Mononuclear cell (primary cell): ENCODE measurements at regions not wholly inside any gene's neighbourhood (a gene's known extent, or its start where the extent isn't known, plus 50 kb on each side); places are given as distances from the start of the nearest gene placed in this dataset.

Experiments
- H3K27me3 ChIP-seq: 2 replicates; pipeline ENCODE4 v1.6.0; 2011; ENCODE audit warnings: low read length, control low read depth; ENCODE audit not compliant: insufficient read depth
- H3K4me1 ChIP-seq: 2 replicates; pipeline ENCODE4 v1.5.1; 2011; ENCODE audit warnings: mild to moderate bottlenecking, low read length, control low read depth; ENCODE audit not compliant: insufficient read depth
- H3K4me3 ChIP-seq: 2 replicates; pipeline ENCODE4 v1.5.1; 2011; ENCODE audit warnings: mild to moderate bottlenecking, low read length, moderate library complexity
- H3K9me3 ChIP-seq: 2 replicates; pipeline ENCODE4 v1.5.1; 2011; ENCODE audit warnings: low read depth, mild to moderate bottlenecking, control low read depth, low read length

- Histone ChIP-seq H3K4me1 (no peaks in the 10 kb centered on the region), H3K27me3 (no peaks in the 10 kb centered on the region), H3K9me3 (no peaks in the 10 kb centered on the region)
These were observed 240.5 kb upstream of the SNX7 start for GRCh38 chr1:98421085-98421435.

DNA sequence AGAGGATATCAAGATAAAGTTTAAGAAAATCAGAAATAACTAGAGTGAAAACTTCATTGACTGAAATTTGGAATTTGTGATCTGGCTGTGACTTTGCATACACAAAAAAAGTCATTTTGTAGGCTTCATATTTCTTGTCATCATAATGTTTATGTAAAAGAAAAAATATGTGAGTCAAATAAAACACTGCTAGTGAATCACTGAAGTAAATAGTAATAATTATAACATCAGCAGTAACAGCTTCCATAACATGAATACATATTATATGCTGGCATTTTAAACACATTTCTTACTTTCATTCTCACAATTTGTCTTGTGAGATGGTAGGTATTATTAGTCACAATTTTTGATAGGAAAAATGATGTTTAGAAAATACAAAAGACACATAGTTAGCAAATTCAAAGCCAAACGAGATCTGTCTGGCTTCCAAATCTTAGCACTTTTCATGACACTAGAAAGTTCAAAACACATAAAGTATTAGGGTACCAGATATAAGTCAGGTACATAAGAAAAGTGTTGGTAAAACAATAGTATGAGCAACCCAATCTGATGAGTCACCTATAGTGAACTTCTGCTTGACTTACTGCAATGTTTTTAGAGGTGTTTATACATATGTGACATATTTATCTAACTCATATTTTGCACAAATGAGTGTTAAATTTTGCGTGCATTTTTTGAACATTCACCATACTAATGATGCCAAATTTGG, 241.0 kb upstream of the SNX7 start:
- Histone ChIP-seq H3K4me3 (no peak overlapping the region), H3K27me3 (no peaks in the 10 kb centered on the region), H3K9me3 (no peaks in the 10 kb centered on the region), H3K4me1 (no peaks in the 10 kb centered on the region)

More at GRCh38 chr1:98421085-98421435, 240.5 kb upstream of the SNX7 start:
- no peak overlapping the region for H3K4me3 ChIP-seq

GRCh38 chr1:98417820-98418219, 243.7 kb upstream of the SNX7 start:
- Histone ChIP-seq H3K27me3 (no peaks in the 10 kb centered on the region), H3K4me3 (no peak overlapping the region), H3K4me1 (no peaks in the 10 kb centered on the region), H3K9me3 (no peaks in the 10 kb centered on the region)

DNA sequence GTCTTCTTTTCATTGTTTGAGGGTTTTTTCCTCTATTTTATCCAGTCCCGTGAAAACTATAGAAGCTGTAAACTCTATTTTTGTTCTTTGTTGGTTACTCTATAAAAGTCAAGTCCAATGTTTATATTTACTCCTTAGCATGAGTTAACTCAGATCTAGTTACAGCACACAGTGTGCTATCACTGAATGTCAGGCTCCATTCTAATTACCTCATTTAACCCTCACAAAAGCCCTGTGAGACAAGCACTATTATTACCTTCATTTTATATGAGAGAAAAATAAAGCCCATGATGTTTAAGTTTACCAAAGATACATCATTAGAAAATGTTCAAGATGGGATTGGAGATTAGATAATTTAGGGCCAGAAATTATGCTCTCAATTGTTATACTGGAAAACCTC, 251.4 kb upstream of the SNX7 start:
- Histone ChIP-seq H3K9me3 (no peaks in the 10 kb centered on the region), H3K27me3 (no peaks in the 10 kb centered on the region), H3K4me1 (no peaks in the 10 kb centered on the region), H3K4me3 (no peak overlapping the region)

- Histone ChIP-seq H3K4me1 (peaks cover 6% of the 10 kb centered on the region), H3K9me3 (no peaks in the 10 kb centered on the region), H3K27me3 (no peaks in the 10 kb centered on the region), H3K4me3 (no peak overlapping the region)
These were observed 255.0 kb upstream of the SNX7 start for GRCh38 chr1:98406352-98407088.

- Histone ChIP-seq H3K9me3 (no peaks in the 10 kb centered on the region), H3K4me1 (peaks cover 6% of the 10 kb centered on the region), H3K4me3 (no peak overlapping the region), H3K27me3 (no peaks in the 10 kb centered on the region)
These were observed 255.9 kb upstream of the SNX7 start for GRCh38 chr1:98405581-98406074.

- no peaks in the 10 kb centered on the region for H3K27me3 ChIP-seq
- H3K9me3 ChIP-seq: no peaks in the 10 kb centered on the region
- H3K4me1 ChIP-seq: peaks cover 6% of the 10 kb centered on the region
- H3K4me3 ChIP-seq: no peak overlapping the region
These were observed 256.7 kb upstream of the SNX7 start for GRCh38 chr1:98404866-98405265.

DNA sequence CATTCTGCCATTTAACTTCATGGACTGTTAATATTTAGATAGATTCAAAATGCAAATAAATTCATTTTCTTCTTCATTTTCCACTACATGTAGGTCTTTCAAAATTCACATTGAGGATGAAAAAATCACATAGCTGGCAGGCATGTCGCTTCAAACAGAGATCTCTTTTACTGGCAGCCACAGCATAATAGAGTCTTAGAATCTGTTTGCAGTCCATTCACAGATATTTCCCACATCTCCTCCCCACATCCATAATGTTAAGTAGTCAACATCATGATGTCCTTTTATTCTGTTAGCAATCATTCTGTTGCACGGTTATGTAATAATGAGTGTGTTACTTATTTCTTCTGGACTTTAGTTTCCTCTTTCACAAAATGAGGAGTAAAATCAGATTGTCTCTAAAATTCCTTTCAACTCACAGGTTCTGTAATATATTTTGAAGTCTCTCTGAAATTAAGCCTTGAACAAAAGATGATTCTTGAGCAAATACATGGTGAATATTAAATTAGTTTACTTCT, 257.5 kb upstream of the SNX7 start:
- no peaks in the 10 kb centered on the region for H3K9me3 ChIP-seq
- peaks cover 6% of the 10 kb centered on the region for H3K4me1 ChIP-seq
- H3K27me3 ChIP-seq: no peaks in the 10 kb centered on the region
- no peak overlapping the region for H3K4me3 ChIP-seq

GRCh38 chr1:98402860-98403259, 258.7 kb upstream of the SNX7 start:
- Histone ChIP-seq H3K4me1 (peaks cover 6% of the 10 kb centered on the region), H3K27me3 (no peaks in the 10 kb centered on the region), H3K9me3 (no peaks in the 10 kb centered on the region), H3K4me3 (no peak overlapping the region)

DNA sequence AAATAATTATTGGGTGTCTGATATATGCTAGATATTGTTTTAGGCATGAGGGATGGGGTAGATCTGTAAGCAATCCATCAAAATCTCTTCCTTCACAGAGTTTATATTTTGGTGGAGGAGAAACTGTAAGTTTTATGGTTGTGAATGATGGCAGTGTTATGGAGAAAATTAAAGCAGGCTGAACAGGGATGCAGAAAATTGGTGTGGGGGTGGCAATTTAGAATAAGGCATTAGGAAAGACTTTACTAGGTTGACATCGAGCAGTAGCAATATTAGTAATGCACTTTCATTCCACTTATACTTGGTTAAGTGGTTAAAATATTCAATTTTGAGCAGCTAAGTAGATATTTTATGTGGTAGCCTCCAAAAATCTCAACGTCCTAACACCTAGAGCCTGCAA, 261.1 kb upstream of the SNX7 start:
- Histone ChIP-seq H3K4me1 (peaks cover 6% of the 10 kb centered on the region), H3K9me3 (no peaks in the 10 kb centered on the region), H3K4me3 (no peak overlapping the region), H3K27me3 (no peaks in the 10 kb centered on the region)

DNA sequence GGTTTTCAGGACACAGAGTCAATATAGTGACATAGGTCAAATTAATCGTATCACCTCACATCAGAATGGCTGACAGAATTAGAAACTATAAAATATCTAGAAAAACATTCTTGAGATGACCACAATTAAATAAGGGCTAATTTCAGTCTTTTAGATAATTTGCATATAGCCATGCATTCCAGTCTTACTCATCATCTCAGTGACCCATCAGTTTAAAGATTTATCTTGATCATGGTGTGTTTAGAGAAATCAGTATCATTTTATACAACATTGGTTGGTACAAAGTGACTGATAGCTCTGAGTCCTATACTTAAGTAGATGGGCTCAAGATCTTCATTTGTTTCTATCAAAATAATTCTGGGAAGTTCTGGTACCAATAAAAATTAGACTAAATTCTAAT, 262.3 kb upstream of the SNX7 start:
- no peaks in the 10 kb centered on the region for H3K9me3 ChIP-seq
- no peak overlapping the region for H3K4me3 ChIP-seq
- no peaks in the 10 kb centered on the region for H3K27me3 ChIP-seq
- H3K4me1 ChIP-seq: peaks cover under 1% of the 10 kb centered on the region

GRCh38 chr1:98398649-98399048, 262.9 kb upstream of the SNX7 start:
- no peak overlapping the region for H3K4me3 ChIP-seq
- no peaks in the 10 kb centered on the region for H3K9me3 ChIP-seq
- H3K27me3 ChIP-seq: no peaks in the 10 kb centered on the region
- no peaks in the 10 kb centered on the region for H3K4me1 ChIP-seq

DNA sequence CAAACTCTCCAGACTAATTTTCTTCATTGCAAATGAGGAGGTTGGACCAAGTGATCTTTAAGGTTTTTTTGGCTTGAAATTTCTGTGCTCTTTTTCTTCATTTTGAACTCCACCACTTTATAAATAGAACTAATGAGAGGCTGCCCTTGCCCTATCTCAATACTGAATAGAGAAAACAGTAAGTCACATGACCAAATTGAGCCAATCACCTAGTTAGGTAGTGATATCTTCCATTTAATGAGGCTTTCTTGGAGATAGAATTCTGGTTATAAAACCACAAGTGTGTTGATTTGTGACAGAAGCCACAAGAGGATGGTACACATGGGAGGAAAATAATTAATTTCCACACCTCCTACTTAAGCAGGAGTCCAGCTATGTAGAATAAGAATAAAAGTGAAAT, 263.4 kb upstream of the SNX7 start:
- H3K9me3 ChIP-seq: no peaks in the 10 kb centered on the region
- H3K4me3 ChIP-seq: no peak overlapping the region
- H3K27me3 ChIP-seq: no peaks in the 10 kb centered on the region
- H3K4me1 ChIP-seq: no peaks in the 10 kb centered on the region

DNA sequence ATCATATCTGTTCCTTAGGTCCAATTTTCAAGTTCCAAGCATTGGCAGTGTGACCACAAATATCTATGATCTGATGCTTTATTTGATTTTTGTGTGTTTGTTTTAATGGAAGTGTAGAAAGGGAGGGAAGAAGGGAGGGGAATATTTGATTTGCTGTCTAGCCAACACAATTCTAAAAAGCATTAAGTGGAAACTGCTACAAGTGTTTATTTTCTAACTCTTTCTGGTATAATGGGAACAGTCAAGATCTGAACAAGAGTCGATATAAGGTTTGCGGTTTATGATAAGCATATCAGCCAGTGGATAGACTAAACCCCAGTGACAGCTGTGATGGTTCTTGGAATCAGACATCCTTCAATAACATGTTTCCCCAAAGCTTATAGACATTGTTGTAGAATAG, 267.8 kb upstream of the SNX7 start:
- no peak overlapping the region for H3K4me3 ChIP-seq
- H3K4me1 ChIP-seq: peaks cover 3% of the 10 kb centered on the region
- H3K27me3 ChIP-seq: no peaks in the 10 kb centered on the region
- no peaks in the 10 kb centered on the region for H3K9me3 ChIP-seq

DNA sequence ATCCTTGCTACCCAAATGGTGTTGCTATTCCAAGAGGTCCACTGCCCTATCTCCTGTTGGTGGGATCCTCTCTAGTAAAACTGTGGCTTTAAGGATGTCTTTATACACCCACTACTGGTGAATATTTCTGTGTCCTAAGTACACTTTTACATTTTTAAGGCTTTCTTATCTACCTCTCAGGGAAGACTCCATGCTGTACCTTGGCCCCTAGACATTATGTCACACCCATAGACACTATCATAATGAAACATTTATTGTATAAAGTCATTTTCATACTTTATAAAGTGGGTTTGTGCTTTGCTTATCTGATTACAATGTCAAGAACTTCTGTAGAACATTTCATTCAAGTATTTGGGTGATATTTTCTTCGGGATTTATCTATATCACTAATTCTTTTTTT, 270.3 kb upstream of the SNX7 start:
- Histone ChIP-seq H3K4me1 (peaks cover 7% of the 10 kb centered on the region), H3K4me3 (no peak overlapping the region), H3K27me3 (no peaks in the 10 kb centered on the region), H3K9me3 (no peaks in the 10 kb centered on the region)

DNA sequence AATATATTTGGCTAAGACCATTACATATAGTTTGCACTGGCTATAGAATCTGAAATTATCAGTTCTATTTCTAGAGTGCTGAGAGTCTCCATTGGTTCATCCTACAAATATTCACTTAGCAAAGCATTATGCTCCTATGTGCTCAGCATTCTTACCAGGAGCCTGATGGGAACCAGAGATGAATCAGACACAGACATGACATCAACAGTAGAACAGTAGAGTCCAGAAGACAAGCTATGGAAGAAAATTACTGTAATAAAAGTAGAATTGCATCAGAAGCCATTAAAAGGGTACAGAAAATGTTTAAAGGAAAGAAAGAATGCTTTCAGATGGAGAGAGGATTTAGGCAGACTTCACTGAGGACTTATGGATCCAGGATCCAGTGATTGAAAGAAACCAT, 271.7 kb upstream of the SNX7 start:
- no peak overlapping the region for H3K4me3 ChIP-seq
- H3K9me3 ChIP-seq: no peaks in the 10 kb centered on the region
- H3K4me1 ChIP-seq: peaks cover 7% of the 10 kb centered on the region
- no peaks in the 10 kb centered on the region for H3K27me3 ChIP-seq
